ENCODE measurements at regions not wholly inside any gene's neighbourhood (a gene's known extent, or its start where the extent isn't known, plus 50 kb on each side); places are given as distances from the start of the nearest gene placed in this dataset.

GRCh38 chr5:4766101-4766500 is 374.0 kb upstream of the ADAMTS16 start:
- TF ChIP-seq CTCF (IDR thresholded peaks at IDR 0.05) = no peak
- TF ChIP-seq POLR2A (IDR thresholded peaks at IDR 0.05) = no peak

Measured in thyroid gland (tissue), 4 donors.